K562 (cell line): ENCODE measurements at regions not wholly inside any gene's neighbourhood (a gene's known extent, or its start where the extent isn't known, plus 50 kb on each side); places are given as distances from the start of the nearest gene placed in this dataset.

Source experiments
- ATAC-seq: fragments of 200-7000 bp; cut with Tn5 transposase; 3 replicates; pipeline ENCODE4 v1.9.1; 2020; ENCODE audit warnings: moderate library complexity
- BruUV-seq: library from RNA; stranded (reverse); fragments of 400-500 nt; replicated peaks from 2 replicates; lab custom pipeline; 2021; lab: Mats Ljungman, UMichigan
- CTCF ChIA-PET: fragments of 300-600 bp; formaldehyde crosslinking; extraction: SDS; loops from one replicate; lab custom pipeline; 2021; ENCODE audit warnings: low intra/inter-chr PET ratio; lab: Yijun Ruan, JAX
- POLR2A ChIA-PET: fragments of 300-600, 350-650 bp; sonication (Branson Sonifier 250); formaldehyde crosslinking; extraction: SDS; loops from one replicate; lab custom pipeline; 2021; ENCODE audit warnings: antibody characterized with exemption, inconsistent platforms; lab: Yijun Ruan, JAX
- DNase-seq, 4 experiments: peaks; one replicate each; pipeline versions ENCODE4 v3.0.0 to v3.0.0-alpha.2; 2011 to 2018; ENCODE audit warnings: low spot score in 3 of 4, mixed read lengths in 3 of 4; ENCODE audit errors: extremely low read depth in 1 of 4
- FAIRE-seq: peaks from 2 replicates; lab custom pipeline; 2011; peaks lifted over from hg19 to GRCh38; lab: Jason Lieb, UNC
- H2AFZ ChIP-seq: 2 replicates; pipeline ENCODE4 v1.6.0; 2011; ENCODE audit warnings: low read depth, low read length, control low read depth, inconsistent platforms
- H3K27ac ChIP-seq: fragments of 200-600 bp; 3 replicates; pipeline ENCODE4 v1.8.0; 2011; ENCODE audit warnings: low read depth, mild to moderate bottlenecking, control low read depth, inconsistent platforms, low read length, moderate library complexity, mixed read lengths; ENCODE audit errors: extremely low read depth
- H3K27me3 ChIP-seq, 2 experiments: fragments of 300-600 bp in 1 of 2; 2 replicates in 1 of 2; 3 replicates in 1 of 2; pipeline versions ENCODE4 v1.6.0 to v1.8.0; 2011; ENCODE audit warnings: inconsistent platforms in 2 of 2, low read length in 2 of 2, mild to moderate bottlenecking in 1 of 2, mixed read lengths in 1 of 2, moderate library complexity in 1 of 2; ENCODE audit not compliant: control insufficient read depth in 2 of 2, insufficient read depth in 2 of 2
- H3K36me3 ChIP-seq: fragments of 300-600 bp; 3 replicates; pipeline ENCODE4 v1.8.0; 2011; ENCODE audit warnings: mild to moderate bottlenecking, low read length, inconsistent platforms; ENCODE audit not compliant: control insufficient read depth, insufficient read depth
- H3K4me1 ChIP-seq, 2 experiments: fragments of 200-600 bp in 1 of 2; replicated peaks in 1 of 2; 2 replicates in 1 of 2; 3 replicates in 1 of 2; pipeline versions ENCODE4 v1.5.1 to v1.8.0; 2011; ENCODE audit warnings: inconsistent platforms in 2 of 2, low read length in 2 of 2, mild to moderate bottlenecking in 1 of 2, mixed read lengths in 1 of 2, moderate library complexity in 1 of 2; ENCODE audit not compliant: control insufficient read depth in 2 of 2, insufficient read depth in 2 of 2
- H3K4me2 ChIP-seq: 2 replicates; pipeline ENCODE4 v1.6.1; 2011; ENCODE audit warnings: low read length, control low read depth, inconsistent platforms, mixed read lengths; ENCODE audit not compliant: insufficient read depth
- H3K4me3 ChIP-seq: fragments of 200-600 bp; sonication (generic), shearing (Covaris generic); 2 replicates; pipeline ENCODE4 v1.5.1; 2016; ENCODE audit warnings: control low read depth, inconsistent platforms
- H3K79me2 ChIP-seq: fragments of 200-600 bp; 3 replicates; pipeline ENCODE4 v1.8.0; 2011; ENCODE audit warnings: low read length, inconsistent platforms; ENCODE audit not compliant: control insufficient read depth, insufficient read depth
- H3K9ac ChIP-seq, 2 experiments: 2 replicates each; pipeline versions ENCODE4 v1.6.0 to v1.6.1; 2011; ENCODE audit warnings: low read depth in 2 of 2, low read length in 2 of 2, control low read depth in 1 of 2, inconsistent platforms in 1 of 2, mild to moderate bottlenecking in 1 of 2, mixed read lengths in 1 of 2; ENCODE audit not compliant: insufficient read depth in 1 of 2
- H3K9me1 ChIP-seq: one replicate; pipeline ENCODE4 v1.6.0; 2011; ENCODE audit warnings: inconsistent platforms, mild to moderate bottlenecking, low read length, moderate library complexity; ENCODE audit not compliant: control insufficient read depth, insufficient read depth
- H3K9me3 ChIP-seq: replicated peaks from 2 replicates; pipeline ENCODE4 v1.5.1; 2011; ENCODE audit warnings: low read depth, low read length, inconsistent platforms; ENCODE audit not compliant: control insufficient read depth, insufficient read depth
- H4K20me1 ChIP-seq: replicated peaks from 2 replicates; pipeline ENCODE4 v1.6.1; 2011; ENCODE audit warnings: low read length, inconsistent platforms, mixed read lengths; ENCODE audit not compliant: control insufficient read depth, insufficient read depth
- PCBP1 ChIP-seq: fragments of 200-400 bp; formaldehyde crosslinking; IDR thresholded peaks from 2 replicates; pipeline ENCODE4 v1.6.1; 2018; ENCODE audit warnings: mild to moderate bottlenecking, low read depth, low read length; ENCODE audit not compliant: poor library complexity, severe bottlenecking
- RREB1 ChIP-seq: fragments of 250-450 bp; sonication (Bioruptor Pico); IDR thresholded peaks from 2 replicates; pipeline ENCODE4 v1.4.0; 2020
- SAP30 ChIP-seq: fragments of 200-600 bp; sonication (generic); IDR thresholded peaks from 2 replicates; pipeline ENCODE4 v1.6.1; 2012; ENCODE audit warnings: borderline replicate concordance, low read depth, mild to moderate bottlenecking, moderate library complexity, low read length, control low read depth, inconsistent platforms; ENCODE audit not compliant: insufficient read depth, poor library complexity, severe bottlenecking
- in situ Hi-C: fragments of 300-500 bp; cut with MboI; formaldehyde crosslinking; loops from 4 replicates; pipeline ENCODE4 v1.15.0; 2018; ENCODE audit warnings: inconsistent platforms, mixed read lengths
- intact Hi-C: fragments of 100-400 bp; cut with micrococcal nuclease; formaldehyde crosslinking; loops from 2 replicates; pipeline ENCODE4 v1.14.2; 2022
- TF ChIP-seq, protein P1 (sequence below), 3 experiments: fragments of 200-800 bp in 1 of 3; sonication (Bioruptor generic) in 1 of 3; sonication (generic) in 1 of 3; formaldehyde crosslinking in 1 of 3; IDR thresholded peaks; 2 replicates each; pipeline versions ENCODE4 v1.6.1 to v1.8.0; 2016 to 2022; ENCODE audit warnings: mild to moderate bottlenecking in 2 of 3, missing compliant biosample characterization in 2 of 3, missing genetic modification characterization in 2 of 3, missing genetic modification reagents in 1 of 3

DNA sequence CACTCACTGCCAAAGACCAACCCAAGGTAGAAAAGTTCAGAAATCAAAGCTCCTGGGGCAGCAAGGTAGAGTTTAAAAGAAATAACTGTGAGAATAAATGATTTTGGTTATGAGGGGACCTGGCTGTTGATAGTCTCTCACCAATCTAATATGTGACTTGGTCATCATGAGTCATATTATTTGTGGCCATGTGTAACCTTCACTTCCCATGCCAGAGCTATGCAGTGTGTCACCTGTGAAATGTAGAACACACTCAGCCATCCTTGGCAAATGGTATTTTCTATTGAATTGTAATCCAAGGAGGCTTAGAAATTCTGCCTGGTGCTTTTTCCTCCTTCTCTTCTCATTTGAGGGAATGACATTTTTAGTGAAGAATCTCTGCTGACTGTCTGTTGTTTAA, 184.2 kb upstream of the STAC start:
- Histone ChIP-seq H3K27me3 (no peaks in the 10 kb centered on the region), H3K79me2 (no peaks in the 10 kb centered on the region), H3K4me2 (no peak overlapping the region), H3K9ac (no peak overlapping the region), H3K4me1 (no peaks in the 10 kb centered on the region), H3K9me1 (no peaks in the 10 kb centered on the region), H2AFZ (no peak overlapping the region), H4K20me1 (no peaks in the 10 kb centered on the region), H3K4me3 (no peak overlapping the region), H3K27ac (no peak overlapping the region), H3K9me3 (no peaks in the 10 kb centered on the region; the same call in 1 of the 2 replicates), H3K36me3 (no peaks in the 10 kb centered on the region)
- no TSS peak for BruUV-seq
- in situ Hi-C loops = no loop called here
- ATAC-seq (no peak), DNase-seq (no peak), FAIRE-seq (no peak)
- ChIA-PET CTCF (no interaction called here), POLR2A (no interaction called here)
- TF ChIP-seq, protein P1, sequence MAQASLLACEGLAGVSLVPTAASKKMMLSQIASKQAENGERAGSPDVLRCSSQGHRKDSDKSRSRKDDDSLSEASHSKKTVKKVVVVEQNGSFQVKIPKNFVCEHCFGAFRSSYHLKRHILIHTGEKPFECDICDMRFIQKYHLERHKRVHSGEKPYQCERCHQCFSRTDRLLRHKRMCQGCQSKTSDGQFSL (CRISPR knock-in tag; IDR thresholded peaks at IDR 0.05) = no peak
- TF ChIP-seq, protein P1 (tag; IDR thresholded peaks at IDR 0.05) = no peak
- TF ChIP-seq SAP30 (no peak), PCBP1 (no peak), RREB1 (CRISPR knock-in tag) (no peak)
- intact Hi-C loops = no loop called here
